ENCODE measurements at regions not wholly inside any gene's neighbourhood (a gene's known extent, or its start where the extent isn't known, plus 50 kb on each side); places are given as distances from the start of the nearest gene placed in this dataset.

DNA sequence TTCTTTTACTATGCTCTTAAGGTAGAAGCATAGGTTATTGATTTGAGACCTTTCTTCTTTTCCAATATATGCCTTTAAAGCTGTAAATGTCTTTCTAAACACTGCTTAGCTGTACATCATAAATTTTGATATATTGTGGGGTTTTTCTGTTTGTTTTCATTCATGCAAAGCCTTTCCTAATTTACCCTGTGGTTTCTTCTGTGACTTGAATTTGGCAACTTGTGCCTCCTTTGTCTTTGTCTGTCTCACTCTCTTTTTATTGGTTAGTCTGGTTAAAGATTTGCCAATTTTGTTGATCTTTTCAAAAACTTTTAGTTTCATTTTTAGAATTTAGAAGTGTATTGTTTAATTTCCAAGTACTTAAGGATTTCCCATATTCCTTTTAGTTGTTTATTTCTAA is 343.1 kb downstream of the OXSM start:
- H3K4me3 ChIP-seq (ENCODE audit: control insufficient read depth in 2 of 3, extremely low read depth in 1 of 3, insufficient read depth in 2 of 3, low read depth in 1 of 3, low read length in 3 of 3), result no peak overlapping the region
- H3K9ac ChIP-seq (ENCODE audit: control insufficient read depth, extremely low read depth, insufficient read depth, low read length), result no peak overlapping the region
- H3K36me3 ChIP-seq (ENCODE audit: control insufficient read depth in 2 of 2, extremely low read depth in 1 of 2, insufficient read depth in 2 of 2, low read length in 2 of 2), result no peaks in the 10 kb centered on the region
- H3K79me2 ChIP-seq (ENCODE audit: control insufficient read depth, insufficient read depth, low read length), result no peaks in the 10 kb centered on the region
- TF ChIP-seq, protein P1, sequence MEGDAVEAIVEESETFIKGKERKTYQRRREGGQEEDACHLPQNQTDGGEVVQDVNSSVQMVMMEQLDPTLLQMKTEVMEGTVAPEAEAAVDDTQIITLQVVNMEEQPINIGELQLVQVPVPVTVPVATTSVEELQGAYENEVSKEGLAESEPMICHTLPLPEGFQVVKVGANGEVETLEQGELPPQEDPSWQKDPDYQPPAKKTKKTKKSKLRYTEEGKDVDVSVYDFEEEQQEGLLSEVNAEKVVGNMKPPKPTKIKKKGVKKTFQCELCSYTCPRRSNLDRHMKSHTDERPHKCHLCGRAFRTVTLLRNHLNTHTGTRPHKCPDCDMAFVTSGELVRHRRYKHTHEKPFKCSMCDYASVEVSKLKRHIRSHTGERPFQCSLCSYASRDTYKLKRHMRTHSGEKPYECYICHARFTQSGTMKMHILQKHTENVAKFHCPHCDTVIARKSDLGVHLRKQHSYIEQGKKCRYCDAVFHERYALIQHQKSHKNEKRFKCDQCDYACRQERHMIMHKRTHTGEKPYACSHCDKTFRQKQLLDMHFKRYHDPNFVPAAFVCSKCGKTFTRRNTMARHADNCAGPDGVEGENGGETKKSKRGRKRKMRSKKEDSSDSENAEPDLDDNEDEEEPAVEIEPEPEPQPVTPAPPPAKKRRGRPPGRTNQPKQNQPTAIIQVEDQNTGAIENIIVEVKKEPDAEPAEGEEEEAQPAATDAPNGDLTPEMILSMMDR (optimal IDR thresholded peaks at IDR 0.05 in 1 of 3, IDR thresholded peaks at IDR 0.05 in 1 of 3, conservative IDR thresholded peaks at IDR 0.05 in 1 of 3; ENCODE audit: extremely low read depth in 1 of 3, insufficient read depth in 2 of 3, low read length in 3 of 3), result no peak
- TF ChIP-seq EZH2 (IDR thresholded peaks at IDR 0.05; ENCODE audit: low read length), result no peak
- DNase-seq (ENCODE audit: low read depth, low spot score) (no peak), FAIRE-seq (no peak)
- H3K9me1 ChIP-seq (ENCODE audit: control insufficient read depth, extremely low read depth, insufficient read depth, low read length), result no peaks in the 10 kb centered on the region
- H3K27me3 ChIP-seq (ENCODE audit: control insufficient read depth, extremely low read depth, insufficient read depth, low read length), result no peaks in the 10 kb centered on the region
- no peaks in the 10 kb centered on the region for H3K4me1 ChIP-seq (ENCODE audit: control insufficient read depth, extremely low read depth, insufficient read depth, low read length)
- no peaks in the 10 kb centered on the region for H4K20me1 ChIP-seq (ENCODE audit: control insufficient read depth, extremely low read depth, insufficient read depth, low read length)
- no peak overlapping the region for H2AFZ ChIP-seq (ENCODE audit: control insufficient read depth, low read length)
- no peak overlapping the region for H3K4me2 ChIP-seq (ENCODE audit: control insufficient read depth, extremely low read depth, insufficient read depth, low read depth, low read length)
- H3K27ac ChIP-seq (ENCODE audit: control insufficient read depth, insufficient read depth, low read length), result no peak overlapping the region
- dilution Hi-C loops (cut with MboI; ENCODE audit: extremely low pct_ligation_motif_present, low sequenced_read_pairs), result no loop called here
- no peaks in the 10 kb centered on the region for H3K9me3 ChIP-seq (ENCODE audit: control insufficient read depth, low read depth, low read length)

DNA sequence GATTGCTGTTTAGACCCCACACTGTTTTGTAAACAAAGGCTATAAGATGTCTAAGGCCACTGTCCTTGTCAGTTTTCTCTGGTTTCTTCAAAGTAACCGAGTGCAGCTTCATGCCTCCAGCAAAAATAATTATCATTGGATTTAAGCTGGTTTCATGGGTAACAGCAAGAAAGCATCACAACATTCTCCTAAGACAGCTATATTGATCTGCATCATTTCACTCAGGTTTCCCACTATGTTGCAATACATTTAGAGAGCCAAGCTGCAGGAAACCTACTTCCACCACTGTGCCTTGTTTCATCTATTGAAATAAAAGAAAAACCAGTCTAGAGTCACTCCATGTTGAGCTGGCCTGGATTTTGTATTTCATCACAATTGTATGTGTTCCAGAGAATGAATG is 351.4 kb downstream of the OXSM start:
- no peak for DNase-seq (ENCODE audit: low read depth, low spot score)
- H3K4me1 ChIP-seq (ENCODE audit: control insufficient read depth, extremely low read depth, insufficient read depth, low read length), result no peaks in the 10 kb centered on the region
- H3K36me3 ChIP-seq (ENCODE audit: control insufficient read depth in 2 of 2, extremely low read depth in 1 of 2, insufficient read depth in 2 of 2, low read length in 2 of 2), result no peaks in the 10 kb centered on the region
- no peak overlapping the region for H3K4me3 ChIP-seq (ENCODE audit: control insufficient read depth in 2 of 3, extremely low read depth in 1 of 3, insufficient read depth in 2 of 3, low read depth in 1 of 3, low read length in 3 of 3)
- no peaks in the 10 kb centered on the region for H3K9me1 ChIP-seq (ENCODE audit: control insufficient read depth, extremely low read depth, insufficient read depth, low read length)
- no peak overlapping the region for H2AFZ ChIP-seq (ENCODE audit: control insufficient read depth, low read length)
- H3K27me3 ChIP-seq (ENCODE audit: control insufficient read depth, extremely low read depth, insufficient read depth, low read length), result no peaks in the 10 kb centered on the region
- no peak for FAIRE-seq
- H3K79me2 ChIP-seq (ENCODE audit: control insufficient read depth, insufficient read depth, low read length), result no peaks in the 10 kb centered on the region
- no peaks in the 10 kb centered on the region for H4K20me1 ChIP-seq (ENCODE audit: control insufficient read depth, extremely low read depth, insufficient read depth, low read length)
- H3K27ac ChIP-seq (ENCODE audit: control insufficient read depth, insufficient read depth, low read length), result no peak overlapping the region
- TF ChIP-seq EZH2 (IDR thresholded peaks at IDR 0.05; ENCODE audit: low read length), result no peak
- TF ChIP-seq, protein P1 (optimal IDR thresholded peaks at IDR 0.05 in 1 of 3, IDR thresholded peaks at IDR 0.05 in 1 of 3, conservative IDR thresholded peaks at IDR 0.05 in 1 of 3; ENCODE audit: extremely low read depth in 1 of 3, insufficient read depth in 2 of 3, low read length in 3 of 3), result no peak
- H3K9me3 ChIP-seq (ENCODE audit: control insufficient read depth, low read depth, low read length), result no peaks in the 10 kb centered on the region
- H3K4me2 ChIP-seq (ENCODE audit: control insufficient read depth, extremely low read depth, insufficient read depth, low read depth, low read length), result no peak overlapping the region
- no peak overlapping the region for H3K9ac ChIP-seq (ENCODE audit: control insufficient read depth, extremely low read depth, insufficient read depth, low read length)
- dilution Hi-C loops (cut with MboI; ENCODE audit: extremely low pct_ligation_motif_present, low sequenced_read_pairs), result no loop called here

All from keratinocyte (primary cell).